ENCODE measurements at regions not wholly inside any gene's neighbourhood (a gene's known extent, or its start where the extent isn't known, plus 50 kb on each side); places are given as distances from the start of the nearest gene placed in this dataset.

DNA sequence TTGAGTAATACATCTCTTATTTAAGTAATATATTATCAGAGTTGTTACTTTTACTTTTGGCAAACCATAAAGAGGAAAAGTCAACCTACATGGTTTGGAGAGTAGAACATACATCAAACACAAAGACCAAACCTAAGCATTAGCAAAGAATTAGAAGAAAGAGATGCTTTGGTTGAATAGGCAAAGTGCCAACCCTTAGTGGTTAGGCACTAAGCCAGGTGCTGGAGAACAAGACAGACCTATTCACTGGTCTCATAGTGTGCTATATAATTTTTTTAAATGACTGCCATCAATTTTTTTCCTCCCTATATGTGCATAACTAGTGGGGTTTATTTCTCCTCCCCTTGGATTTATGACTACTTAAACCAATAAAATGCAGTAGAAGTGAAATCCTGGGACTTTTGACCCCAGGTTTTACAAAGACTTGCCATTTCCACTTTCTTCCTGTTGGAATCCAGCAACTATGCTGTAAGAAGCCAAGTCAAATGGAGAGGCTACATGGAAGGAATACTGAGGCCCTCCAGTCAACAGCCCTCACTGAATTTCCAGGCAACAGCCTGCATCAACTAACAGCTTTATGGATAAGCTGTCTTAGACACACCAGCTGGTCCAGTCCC is 69.8 kb upstream of the HAO2 start:
- no peaks in the 10 kb centered on the region for H4K20me1 ChIP-seq (replicated peaks; ENCODE audit: insufficient read depth)
- H2AFZ ChIP-seq: no peak overlapping the region
- peaks cover 4% of the 10 kb centered on the region for H3K27me3 Mint-ChIP-seq (ENCODE audit: insufficient read depth, low read depth, poor library complexity)
- H3K4me1 Mint-ChIP-seq: peaks cover 21% of the 10 kb centered on the region
- no peaks in the 10 kb centered on the region for H3K79me2 ChIP-seq (replicated peaks; ENCODE audit: insufficient read depth)
- no peak for DNase-seq (ENCODE audit: low spot score)
- TF ChIP-seq STAT1 (IDR thresholded peaks at IDR 0.05; ENCODE audit: unreplicated experiment) (no peak), EZH2 (IDR thresholded peaks at IDR 0.05; ENCODE audit: low read depth, unreplicated experiment) (no peak), REST (IDR thresholded peaks at IDR 0.05; ENCODE audit: unreplicated experiment) (no peak), CREB1 (CRISPR knock-in tag; IDR thresholded peaks at IDR 0.05; ENCODE audit: low read depth) (no peak)
- no peaks in the 10 kb centered on the region for H3K36me3 ChIP-seq (ENCODE audit: insufficient read depth)
- peaks cover 22% of the 10 kb centered on the region for H3K4me1 ChIP-seq (ENCODE audit: insufficient read depth)
- no peak overlapping the region for H3K4me3 ChIP-seq
- no peaks in the 10 kb centered on the region for H3K9me2 ChIP-seq (ENCODE audit: insufficient read depth)
- H3K9me3 Mint-ChIP-seq: no peaks in the 10 kb centered on the region
- no peak overlapping the region for H3K27ac ChIP-seq (ENCODE audit: low read depth)
- H3K36me3 Mint-ChIP-seq (ENCODE audit: low read depth): no peaks in the 10 kb centered on the region
- no peaks in the 10 kb centered on the region for H3F3A ChIP-seq (replicated peaks; ENCODE audit: low read depth)
- H3K27me3 ChIP-seq (ENCODE audit: insufficient read depth): no peaks in the 10 kb centered on the region
- no peak overlapping the region for H3K27ac Mint-ChIP-seq
- no peak for ATAC-seq
- no peak overlapping the region for H3K4me3 Mint-ChIP-seq
- no peak overlapping the region for H3K4me2 ChIP-seq

- H3K4me1 ChIP-seq (ENCODE audit: insufficient read depth): peaks cover 9% of the 10 kb centered on the region
- DNase-seq (ENCODE audit: low spot score) (no peak), ATAC-seq (no peak)
- no peak overlapping the region for H3K4me3 ChIP-seq
- no peaks in the 10 kb centered on the region for H3K9me2 ChIP-seq (ENCODE audit: insufficient read depth)
- no peak overlapping the region for H3K4me3 Mint-ChIP-seq
- H4K20me1 ChIP-seq (replicated peaks; ENCODE audit: insufficient read depth): no peaks in the 10 kb centered on the region
- no peaks in the 10 kb centered on the region for H3K79me2 ChIP-seq (replicated peaks; ENCODE audit: insufficient read depth)
- peaks cover 7% of the 10 kb centered on the region for H3K4me1 Mint-ChIP-seq
- H3K27me3 Mint-ChIP-seq (ENCODE audit: insufficient read depth, low read depth, poor library complexity): peaks cover 3% of the 10 kb centered on the region
- H3K27me3 ChIP-seq (ENCODE audit: insufficient read depth): no peaks in the 10 kb centered on the region
- no peaks in the 10 kb centered on the region for H3F3A ChIP-seq (replicated peaks; ENCODE audit: low read depth)
- no peaks in the 10 kb centered on the region for H3K9me3 Mint-ChIP-seq
- no peak overlapping the region for H3K27ac ChIP-seq (ENCODE audit: low read depth)
- H3K27ac Mint-ChIP-seq: no peak overlapping the region
- H3K36me3 Mint-ChIP-seq (ENCODE audit: low read depth): no peaks in the 10 kb centered on the region
- no peak overlapping the region for H2AFZ ChIP-seq
- no peak overlapping the region for H3K4me2 ChIP-seq
- no peaks in the 10 kb centered on the region for H3K36me3 ChIP-seq (ENCODE audit: insufficient read depth)
- TF ChIP-seq ZNF114 (CRISPR knock-in tag; IDR thresholded peaks at IDR 0.05) (no peak), POLR2AphosphoS5 (IDR thresholded peaks at IDR 0.05; ENCODE audit: low read depth) (no peak), NANOG (IDR thresholded peaks at IDR 0.05; ENCODE audit: borderline replicate concordance) (no peak), ZNF331 (CRISPR knock-in tag; IDR thresholded peaks at IDR 0.05; ENCODE audit: low read depth) (no peak), CREB1 (CRISPR knock-in tag; IDR thresholded peaks at IDR 0.05; ENCODE audit: low read depth) (no peak), EZH2 (IDR thresholded peaks at IDR 0.05; ENCODE audit: low read depth, unreplicated experiment) (no peak), STAT1 (IDR thresholded peaks at IDR 0.05; ENCODE audit: unreplicated experiment) (no peak), JUNB (IDR thresholded peaks at IDR 0.05; ENCODE audit: unreplicated experiment) (no peak), ZNF462 (CRISPR knock-in tag; IDR thresholded peaks at IDR 0.05) (no peak), EZH2phosphoT487 (IDR thresholded peaks at IDR 0.05; ENCODE audit: unreplicated experiment) (no peak)
- TF ChIP-seq, protein P1, sequence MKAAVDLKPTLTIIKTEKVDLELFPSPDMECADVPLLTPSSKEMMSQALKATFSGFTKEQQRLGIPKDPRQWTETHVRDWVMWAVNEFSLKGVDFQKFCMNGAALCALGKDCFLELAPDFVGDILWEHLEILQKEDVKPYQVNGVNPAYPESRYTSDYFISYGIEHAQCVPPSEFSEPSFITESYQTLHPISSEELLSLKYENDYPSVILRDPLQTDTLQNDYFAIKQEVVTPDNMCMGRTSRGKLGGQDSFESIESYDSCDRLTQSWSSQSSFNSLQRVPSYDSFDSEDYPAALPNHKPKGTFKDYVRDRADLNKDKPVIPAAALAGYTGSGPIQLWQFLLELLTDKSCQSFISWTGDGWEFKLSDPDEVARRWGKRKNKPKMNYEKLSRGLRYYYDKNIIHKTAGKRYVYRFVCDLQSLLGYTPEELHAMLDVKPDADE (IDR thresholded peaks at IDR 0.05): no peak
These were observed 66.6 kb upstream of the HAO2 start for GRCh38 chr1:119302011-119302410.

Data from GM23338 (cell line).